ENCODE measurements at regions not wholly inside any gene's neighbourhood (a gene's known extent, or its start where the extent isn't known, plus 50 kb on each side); places are given as distances from the start of the nearest gene placed in this dataset.

- Histone ChIP-seq H3K9me3 (ENCODE audit: low read length) (no peaks in the 10 kb centered on the region), H3K4me2 (ENCODE audit: low read depth, low read length, poor library complexity, severe bottlenecking) (no peak overlapping the region), H3K9ac (ENCODE audit: low read length) (no peak overlapping the region), H3K27ac (ENCODE audit: low read length) (no peak overlapping the region), H4K20me1 (ENCODE audit: insufficient read depth, low read depth, low read length) (no peaks in the 10 kb centered on the region), H3K27me3 (ENCODE audit: low read length) (no peaks in the 10 kb centered on the region), H2AFZ (ENCODE audit: low read length) (no peak overlapping the region), H3K79me2 (ENCODE audit: low read length) (no peaks in the 10 kb centered on the region), H3K36me3 (ENCODE audit: insufficient read depth, low read length) (no peaks in the 10 kb centered on the region), H3K4me1 (ENCODE audit: low read length) (no peaks in the 10 kb centered on the region), H3K9me2 (replicated peaks; ENCODE audit: insufficient read depth, low read length) (no peaks in the 10 kb centered on the region), H3K4me3 (ENCODE audit: low read length) (no peak overlapping the region)
- DNase-seq: no peak
Observed at GRCh38 chr2:238561230-238561629, 134.5 kb downstream of the ASB1 start.

GRCh38 chr2:238562446-238562845, 135.7 kb downstream of the ASB1 start:
- Histone ChIP-seq H3K4me2 (ENCODE audit: low read depth, low read length, poor library complexity, severe bottlenecking) (no peak overlapping the region), H3K4me1 (ENCODE audit: low read length) (no peaks in the 10 kb centered on the region), H3K9me2 (replicated peaks; ENCODE audit: insufficient read depth, low read length) (no peaks in the 10 kb centered on the region), H3K27ac (ENCODE audit: low read length) (no peak overlapping the region), H3K9ac (ENCODE audit: low read length) (no peak overlapping the region), H3K27me3 (ENCODE audit: low read length) (no peaks in the 10 kb centered on the region), H2AFZ (ENCODE audit: low read length) (no peak overlapping the region), H3K4me3 (ENCODE audit: low read length) (no peak overlapping the region), H3K36me3 (ENCODE audit: insufficient read depth, low read length) (no peaks in the 10 kb centered on the region), H3K79me2 (ENCODE audit: low read length) (no peaks in the 10 kb centered on the region), H3K9me3 (ENCODE audit: low read length) (no peaks in the 10 kb centered on the region), H4K20me1 (ENCODE audit: insufficient read depth, low read depth, low read length) (no peaks in the 10 kb centered on the region)
- no peak for DNase-seq

GRCh38 chr2:238563551-238563950, 136.8 kb downstream of the ASB1 start:
- Histone ChIP-seq H3K4me3 (ENCODE audit: low read length) (no peak overlapping the region), H3K27ac (ENCODE audit: low read length) (no peak overlapping the region), H2AFZ (ENCODE audit: low read length) (no peak overlapping the region), H3K9me2 (replicated peaks; ENCODE audit: insufficient read depth, low read length) (no peaks in the 10 kb centered on the region), H3K4me2 (ENCODE audit: low read depth, low read length, poor library complexity, severe bottlenecking) (no peak overlapping the region), H3K4me1 (ENCODE audit: low read length) (no peaks in the 10 kb centered on the region), H3K27me3 (ENCODE audit: low read length) (no peaks in the 10 kb centered on the region), H3K9me3 (ENCODE audit: low read length) (no peaks in the 10 kb centered on the region), H3K9ac (ENCODE audit: low read length) (no peak overlapping the region), H3K79me2 (ENCODE audit: low read length) (no peaks in the 10 kb centered on the region), H4K20me1 (ENCODE audit: insufficient read depth, low read depth, low read length) (no peaks in the 10 kb centered on the region), H3K36me3 (ENCODE audit: insufficient read depth, low read length) (no peaks in the 10 kb centered on the region)
- no peak for DNase-seq

GRCh38 chr2:238564286-238564920, 137.7 kb downstream of the ASB1 start:
- Histone ChIP-seq H3K27me3 (ENCODE audit: low read length) (no peaks in the 10 kb centered on the region), H2AFZ (ENCODE audit: low read length) (no peak overlapping the region), H3K4me3 (ENCODE audit: low read length) (no peak overlapping the region), H3K9ac (ENCODE audit: low read length) (no peak overlapping the region), H3K27ac (ENCODE audit: low read length) (no peak overlapping the region), H3K4me2 (ENCODE audit: low read depth, low read length, poor library complexity, severe bottlenecking) (no peak overlapping the region), H3K36me3 (ENCODE audit: insufficient read depth, low read length) (no peaks in the 10 kb centered on the region), H3K9me3 (ENCODE audit: low read length) (no peaks in the 10 kb centered on the region), H3K4me1 (ENCODE audit: low read length) (no peaks in the 10 kb centered on the region), H3K9me2 (replicated peaks; ENCODE audit: insufficient read depth, low read length) (no peaks in the 10 kb centered on the region), H4K20me1 (ENCODE audit: insufficient read depth, low read depth, low read length) (no peaks in the 10 kb centered on the region), H3K79me2 (ENCODE audit: low read length) (no peaks in the 10 kb centered on the region)
- no peak for DNase-seq

- H3K9me2 ChIP-seq (replicated peaks; ENCODE audit: insufficient read depth, low read length): no peaks in the 10 kb centered on the region
- H4K20me1 ChIP-seq (ENCODE audit: insufficient read depth, low read depth, low read length): no peaks in the 10 kb centered on the region
- no peak overlapping the region for H3K27ac ChIP-seq (ENCODE audit: low read length)
- no peaks in the 10 kb centered on the region for H3K27me3 ChIP-seq (ENCODE audit: low read length)
- no peak overlapping the region for H3K9ac ChIP-seq (ENCODE audit: low read length)
- no peak overlapping the region for H3K4me3 ChIP-seq (ENCODE audit: low read length)
- H3K79me2 ChIP-seq (ENCODE audit: low read length): no peaks in the 10 kb centered on the region
- no peak overlapping the region for H3K4me2 ChIP-seq (ENCODE audit: low read depth, low read length, poor library complexity, severe bottlenecking)
- H2AFZ ChIP-seq (ENCODE audit: low read length): no peak overlapping the region
- no peak for DNase-seq
- H3K9me3 ChIP-seq (ENCODE audit: low read length): no peaks in the 10 kb centered on the region
- H3K36me3 ChIP-seq (ENCODE audit: insufficient read depth, low read length): no peaks in the 10 kb centered on the region
- no peaks in the 10 kb centered on the region for H3K4me1 ChIP-seq (ENCODE audit: low read length)
Observed at GRCh38 chr2:238565031-238565430, 138.3 kb downstream of the ASB1 start.

- no peaks in the 10 kb centered on the region for H3K4me1 ChIP-seq (ENCODE audit: low read length)
- H3K4me3 ChIP-seq (ENCODE audit: low read length): no peak overlapping the region
- no peaks in the 10 kb centered on the region for H3K36me3 ChIP-seq (ENCODE audit: insufficient read depth, low read length)
- no peak for DNase-seq
- no peaks in the 10 kb centered on the region for H3K27me3 ChIP-seq (ENCODE audit: low read length)
- H3K9ac ChIP-seq (ENCODE audit: low read length): no peak overlapping the region
- H2AFZ ChIP-seq (ENCODE audit: low read length): no peak overlapping the region
- no peaks in the 10 kb centered on the region for H3K79me2 ChIP-seq (ENCODE audit: low read length)
- no peak overlapping the region for H3K27ac ChIP-seq (ENCODE audit: low read length)
- no peaks in the 10 kb centered on the region for H4K20me1 ChIP-seq (ENCODE audit: insufficient read depth, low read depth, low read length)
- H3K4me2 ChIP-seq (ENCODE audit: low read depth, low read length, poor library complexity, severe bottlenecking): no peak overlapping the region
- H3K9me3 ChIP-seq (ENCODE audit: low read length): no peaks in the 10 kb centered on the region
- no peaks in the 10 kb centered on the region for H3K9me2 ChIP-seq (replicated peaks; ENCODE audit: insufficient read depth, low read length)
Observed at GRCh38 chr2:238566001-238566645, 139.4 kb downstream of the ASB1 start.

- DNase-seq: no peak
- H4K20me1 ChIP-seq (ENCODE audit: insufficient read depth, low read depth, low read length): no peaks in the 10 kb centered on the region
- no peaks in the 10 kb centered on the region for H3K36me3 ChIP-seq (ENCODE audit: insufficient read depth, low read length)
- no peak overlapping the region for H3K27ac ChIP-seq (ENCODE audit: low read length)
- H3K9me2 ChIP-seq (replicated peaks; ENCODE audit: insufficient read depth, low read length): no peaks in the 10 kb centered on the region
- H3K9me3 ChIP-seq (ENCODE audit: low read length): no peaks in the 10 kb centered on the region
- H3K27me3 ChIP-seq (ENCODE audit: low read length): no peaks in the 10 kb centered on the region
- H3K9ac ChIP-seq (ENCODE audit: low read length): no peak overlapping the region
- no peaks in the 10 kb centered on the region for H3K79me2 ChIP-seq (ENCODE audit: low read length)
- no peak overlapping the region for H2AFZ ChIP-seq (ENCODE audit: low read length)
- no peak overlapping the region for H3K4me3 ChIP-seq (ENCODE audit: low read length)
- H3K4me1 ChIP-seq (ENCODE audit: low read length): no peaks in the 10 kb centered on the region
- H3K4me2 ChIP-seq (ENCODE audit: low read depth, low read length, poor library complexity, severe bottlenecking): no peak overlapping the region
Observed at GRCh38 chr2:238567067-238567855, 140.5 kb downstream of the ASB1 start.

- Histone ChIP-seq H3K4me3 (ENCODE audit: low read length) (no peak overlapping the region), H3K4me2 (ENCODE audit: low read depth, low read length, poor library complexity, severe bottlenecking) (no peak overlapping the region), H3K9me2 (replicated peaks; ENCODE audit: insufficient read depth, low read length) (no peaks in the 10 kb centered on the region), H3K79me2 (ENCODE audit: low read length) (no peaks in the 10 kb centered on the region), H3K9me3 (ENCODE audit: low read length) (no peaks in the 10 kb centered on the region), H3K27ac (ENCODE audit: low read length) (no peak overlapping the region), H3K9ac (ENCODE audit: low read length) (no peak overlapping the region), H2AFZ (ENCODE audit: low read length) (no peak overlapping the region), H3K27me3 (ENCODE audit: low read length) (no peaks in the 10 kb centered on the region), H4K20me1 (ENCODE audit: insufficient read depth, low read depth, low read length) (no peaks in the 10 kb centered on the region), H3K4me1 (ENCODE audit: low read length) (no peaks in the 10 kb centered on the region), H3K36me3 (ENCODE audit: insufficient read depth, low read length) (no peaks in the 10 kb centered on the region)
- no peak for DNase-seq
Observed at GRCh38 chr2:238567996-238568395, 141.3 kb downstream of the ASB1 start.

All from Karpas-422 (cell line).